Esophagus squamous epithelium (tissue), 5 donors: ENCODE measurements at regions not wholly inside any gene's neighbourhood (a gene's known extent, or its start where the extent isn't known, plus 50 kb on each side); places are given as distances from the start of the nearest gene placed in this dataset.

Experiments
- DNase-seq: peaks from one replicate; lab custom pipeline; 2025; lab: John Stamatoyannopoulos, UW
- H3K27ac ChIP-seq, 4 donors: fragments of 200-600 bp; sonication (generic); one replicate each; pipeline ENCODE4 v1.5.1; 2016 to 2019; ENCODE audit warnings: mild to moderate bottlenecking in 1 of 4
- H3K27me3 ChIP-seq, 4 donors: fragments of 200-600 bp; sonication (generic); 1 replicate in 3 of 4; 2 replicates in 1 of 4; pipeline versions ENCODE4 v1.5.1 to v1.6.0; 2017 to 2021; ENCODE audit warnings: antibody characterized with exemption in 1 of 4
- H3K36me3 ChIP-seq, 3 donors: fragments of 200-600 bp; sonication (generic); one replicate each; pipeline ENCODE4 v1.5.1; 2016 to 2019
- H3K4me1 ChIP-seq, 3 donors: fragments of 200-600 bp; sonication (generic); one replicate each; pipeline ENCODE4 v1.5.1; 2017 to 2019
- H3K4me3 ChIP-seq, 4 donors: fragments of 200-600 bp; sonication (generic); 1 replicate in 3 of 4; 2 replicates in 1 of 4; pipeline ENCODE4 v1.5.1; 2016 to 2019; ENCODE audit warnings: mild to moderate bottlenecking in 2 of 4, moderate library complexity in 1 of 4
- H3K9me3 ChIP-seq, 3 donors: fragments of 200-600 bp; sonication (generic); one replicate each; pipeline ENCODE4 v1.5.1; 2016 to 2019
- CTCF ChIP-seq, 6 experiments: fragments of 450-650 bp in 4 of 6; fragments of 200-600 bp in 2 of 6; sonication (generic) in 2 of 6; IDR thresholded peaks; one replicate each; pipeline ENCODE4 v1.5.1; 2016 to 2019; ENCODE audit warnings: antibody characterized with exemption in 6 of 6, mild to moderate bottlenecking in 4 of 6, moderate library complexity in 4 of 6
- POLR2A ChIP-seq, 4 donors: fragments of 450-650 bp; IDR thresholded peaks; one replicate each; pipeline ENCODE4 v1.6.1; 2017; ENCODE audit warnings: antibody characterized with exemption in 4 of 4, mild to moderate bottlenecking in 4 of 4, moderate library complexity in 3 of 4
- WGBS, 2 donors: methylation state at CpG; one replicate each; pipeline ENCODE4 v1.1.5; 2018; 5-methylcytosine and 5-hydroxymethylcytosine counted together
- intact Hi-C: fragments of 100-400 bp; cut with DNase I; formaldehyde crosslinking; loops from one replicate; pipeline ENCODE4 v1.15.0; 2022
- donor health status: DM: yes; HTN: yes; CAD: no.

DNA sequence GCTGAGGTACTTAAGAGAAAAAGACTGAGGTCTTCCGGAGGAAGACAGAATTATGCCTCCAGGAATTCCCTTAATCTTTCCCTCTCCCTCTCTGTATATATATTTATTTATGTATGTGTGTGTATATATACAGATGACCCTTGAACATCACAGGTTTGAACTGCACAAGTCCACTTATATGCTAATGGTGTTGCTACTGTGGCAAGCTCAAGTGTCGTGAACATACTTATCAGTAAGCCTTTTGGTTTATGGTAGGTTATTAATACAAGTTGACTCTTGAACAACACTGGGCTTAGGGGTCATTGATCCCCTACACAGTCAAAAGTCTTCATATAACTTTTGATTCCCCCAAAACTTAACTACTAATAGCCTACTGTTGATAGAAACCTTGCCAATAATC, 106.8 kb downstream of the NUDT12 start:
- no peaks in the 10 kb centered on the region for H3K27me3 ChIP-seq
- H3K4me1 ChIP-seq: no peaks in the 10 kb centered on the region
- no peak overlapping the region for H3K27ac ChIP-seq
- intact Hi-C loops: no loop called here
- TF ChIP-seq POLR2A (IDR thresholded peaks at IDR 0.05): no peak
- no peak for TF ChIP-seq CTCF (IDR thresholded peaks at IDR 0.05)
- no peaks in the 10 kb centered on the region for H3K9me3 ChIP-seq
- no peaks in the 10 kb centered on the region for H3K36me3 ChIP-seq
- H3K4me3 ChIP-seq: no peak overlapping the region
- WGBS, 2 donors: 87 to 89% methylated on average over 2 of the region's 2 CpGs
- DNase-seq: no peak

DNA sequence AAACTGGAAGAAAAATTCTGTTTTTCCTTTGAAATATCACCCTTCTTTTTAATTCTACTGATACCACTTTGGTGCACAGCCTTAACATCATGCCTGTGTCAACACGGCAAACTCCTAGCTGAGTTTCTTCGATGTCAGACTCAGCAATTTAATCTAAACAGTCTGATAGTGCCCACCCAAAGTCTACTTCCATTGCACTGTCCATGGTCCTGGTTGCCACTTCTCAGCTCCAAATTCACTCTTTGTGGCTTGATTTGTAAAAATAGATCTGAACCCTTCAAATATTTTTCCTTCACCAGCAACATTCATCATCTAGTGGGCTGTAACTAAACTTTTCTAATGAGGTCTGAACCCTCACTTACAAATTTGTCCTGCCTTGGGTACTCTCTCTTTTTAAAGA, 107.8 kb downstream of the NUDT12 start:
- Histone ChIP-seq H3K4me3 (no peak overlapping the region), H3K36me3 (no peaks in the 10 kb centered on the region), H3K27me3 (no peaks in the 10 kb centered on the region), H3K4me1 (no peaks in the 10 kb centered on the region), H3K27ac (no peak overlapping the region), H3K9me3 (no peaks in the 10 kb centered on the region)
- 86 to 92% methylated on average over 2 of the region's 2 CpGs for WGBS, 2 donors
- intact Hi-C loops: no loop called here
- no peak for DNase-seq
- TF ChIP-seq POLR2A (IDR thresholded peaks at IDR 0.05) (no peak), CTCF (IDR thresholded peaks at IDR 0.05) (no peak)

DNA sequence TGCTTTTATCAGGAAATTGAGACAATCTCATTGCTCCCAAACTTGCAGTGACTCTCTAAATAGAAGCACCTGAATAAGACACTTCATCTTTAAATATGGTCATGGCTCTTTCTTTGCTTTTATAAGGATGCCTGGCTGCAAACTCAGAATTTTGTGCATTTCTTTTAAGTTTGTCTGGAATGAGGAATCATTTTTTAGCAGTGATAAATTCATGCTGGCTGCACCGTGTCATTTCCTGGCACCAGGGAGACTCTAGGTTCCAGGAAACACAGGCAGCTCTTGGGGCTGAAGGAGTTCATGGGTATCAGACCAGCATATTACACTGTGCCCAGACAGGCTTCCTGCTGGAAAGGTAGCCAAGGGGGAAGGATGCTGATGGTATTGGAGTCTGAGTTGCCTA, 109.9 kb downstream of the NUDT12 start:
- Histone ChIP-seq H3K36me3 (no peaks in the 10 kb centered on the region), H3K4me3 (no peak overlapping the region), H3K9me3 (no peaks in the 10 kb centered on the region), H3K4me1 (no peaks in the 10 kb centered on the region), H3K27ac (no peak overlapping the region), H3K27me3 (no peaks in the 10 kb centered on the region)
- 0 to 11% methylated on average over 1 of the region's 1 CpG for WGBS, 2 donors
- DNase-seq: no peak
- intact Hi-C loops: no loop called here
- TF ChIP-seq CTCF (IDR thresholded peaks at IDR 0.05) (no peak), POLR2A (IDR thresholded peaks at IDR 0.05) (no peak)

DNA sequence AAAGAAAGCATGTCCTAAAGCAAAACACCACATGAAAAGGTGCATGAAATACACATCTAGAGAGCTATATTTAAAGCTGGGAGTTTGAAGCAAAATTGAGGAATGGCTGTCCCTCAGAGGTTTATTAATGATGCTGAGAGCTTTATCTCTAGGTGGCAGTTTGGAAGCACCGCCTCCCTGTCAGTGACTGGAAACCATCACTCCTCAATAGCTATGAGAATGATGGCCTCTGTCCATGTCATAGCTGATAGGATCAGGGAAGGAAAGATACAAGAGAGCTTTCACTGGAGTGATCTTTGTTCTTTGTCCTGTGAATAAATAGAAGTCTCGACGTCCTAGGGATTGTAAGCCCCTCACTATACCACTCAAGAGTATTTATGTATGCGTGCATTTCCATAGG, 110.5 kb downstream of the NUDT12 start:
- Histone ChIP-seq H3K9me3 (no peaks in the 10 kb centered on the region), H3K27me3 (no peaks in the 10 kb centered on the region), H3K27ac (no peak overlapping the region), H3K4me3 (no peak overlapping the region), H3K36me3 (no peaks in the 10 kb centered on the region), H3K4me1 (no peaks in the 10 kb centered on the region)
- no peak for DNase-seq
- TF ChIP-seq CTCF (IDR thresholded peaks at IDR 0.05) (no peak), POLR2A (IDR thresholded peaks at IDR 0.05) (no peak)
- intact Hi-C loops: no loop called here
- WGBS, 2 donors: 55 to 65% methylated on average over 4 of the region's 4 CpGs

- intact Hi-C loops: no loop called here
- no peaks in the 10 kb centered on the region for H3K27me3 ChIP-seq
- H3K4me1 ChIP-seq: no peaks in the 10 kb centered on the region
- TF ChIP-seq CTCF (IDR thresholded peaks at IDR 0.05) (no peak), POLR2A (IDR thresholded peaks at IDR 0.05) (no peak)
- no peaks in the 10 kb centered on the region for H3K36me3 ChIP-seq
- H3K27ac ChIP-seq: no peak overlapping the region
- no peak for DNase-seq
- H3K4me3 ChIP-seq: no peak overlapping the region
- H3K9me3 ChIP-seq: no peaks in the 10 kb centered on the region
Observed at GRCh38 chr5:103451261-103451660, 111.3 kb downstream of the NUDT12 start.
